Gastroesophageal sphincter (tissue), 3 donors: ENCODE measurements at regions not wholly inside any gene's neighbourhood (a gene's known extent, or its start where the extent isn't known, plus 50 kb on each side); places are given as distances from the start of the nearest gene placed in this dataset.
"Not testable (repeated sequence)": the region's sequence is repeated elsewhere in the genome, so short reads cannot be mapped to it uniquely, and the experiment has no call there.

ENCODE experiments used
- EP300 ChIP-seq: sonication (generic); formaldehyde crosslinking; IDR thresholded peaks from one replicate; pipeline ENCODE4 v1.6.1; 2017; ENCODE audit warnings: antibody characterized with exemption, mild to moderate bottlenecking
- POLR2A ChIP-seq, 2 donors: fragments of 450-650 bp; IDR thresholded peaks; one replicate each; pipeline ENCODE4 v1.6.1; 2017; ENCODE audit warnings: antibody characterized with exemption in 2 of 2, mild to moderate bottlenecking in 2 of 2, moderate library complexity in 1 of 2
- POLR2AphosphoS5 ChIP-seq: sonication (generic); formaldehyde crosslinking; IDR thresholded peaks from one replicate; pipeline ENCODE4 v1.6.1; 2017; ENCODE audit warnings: antibody characterized with exemption
- TF ChIP-seq, protein P1 (sequence below), 4 experiments: fragments of 200-600 bp in 2 of 4; fragments of 450-650 bp in 2 of 4; sonication (generic) in 1 of 4; IDR thresholded peaks; one replicate each; pipeline ENCODE4 v1.5.1; 2017 to 2019; ENCODE audit warnings: antibody characterized with exemption in 4 of 4, mild to moderate bottlenecking in 2 of 4, moderate library complexity in 2 of 4

DNA sequence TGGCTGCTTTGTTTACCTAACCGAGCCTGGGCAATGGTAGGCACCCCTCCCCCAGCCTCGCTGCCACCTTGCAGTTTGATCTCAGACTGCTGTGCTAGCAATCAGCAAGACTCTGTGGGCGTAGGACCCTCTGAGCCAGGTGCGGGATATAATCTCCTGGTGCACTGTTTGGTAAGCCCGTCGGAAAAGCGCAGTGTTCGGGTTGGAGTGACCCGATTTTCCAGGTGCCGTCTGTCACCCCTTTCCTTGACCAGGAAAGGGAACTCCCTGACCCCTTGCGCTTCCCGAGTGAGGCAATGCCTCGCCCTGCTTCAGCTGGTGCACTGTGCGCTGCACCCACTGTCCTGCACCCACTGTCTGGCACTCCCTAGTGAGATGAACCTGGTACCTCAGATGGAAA is 482.2 kb upstream of the SMC2 start:
- TF ChIP-seq, protein P1, sequence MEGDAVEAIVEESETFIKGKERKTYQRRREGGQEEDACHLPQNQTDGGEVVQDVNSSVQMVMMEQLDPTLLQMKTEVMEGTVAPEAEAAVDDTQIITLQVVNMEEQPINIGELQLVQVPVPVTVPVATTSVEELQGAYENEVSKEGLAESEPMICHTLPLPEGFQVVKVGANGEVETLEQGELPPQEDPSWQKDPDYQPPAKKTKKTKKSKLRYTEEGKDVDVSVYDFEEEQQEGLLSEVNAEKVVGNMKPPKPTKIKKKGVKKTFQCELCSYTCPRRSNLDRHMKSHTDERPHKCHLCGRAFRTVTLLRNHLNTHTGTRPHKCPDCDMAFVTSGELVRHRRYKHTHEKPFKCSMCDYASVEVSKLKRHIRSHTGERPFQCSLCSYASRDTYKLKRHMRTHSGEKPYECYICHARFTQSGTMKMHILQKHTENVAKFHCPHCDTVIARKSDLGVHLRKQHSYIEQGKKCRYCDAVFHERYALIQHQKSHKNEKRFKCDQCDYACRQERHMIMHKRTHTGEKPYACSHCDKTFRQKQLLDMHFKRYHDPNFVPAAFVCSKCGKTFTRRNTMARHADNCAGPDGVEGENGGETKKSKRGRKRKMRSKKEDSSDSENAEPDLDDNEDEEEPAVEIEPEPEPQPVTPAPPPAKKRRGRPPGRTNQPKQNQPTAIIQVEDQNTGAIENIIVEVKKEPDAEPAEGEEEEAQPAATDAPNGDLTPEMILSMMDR (IDR thresholded peaks at IDR 0.05): not testable (repeated sequence)
- TF ChIP-seq POLR2A (IDR thresholded peaks at IDR 0.05); POLR2AphosphoS5; EP300: not testable (repeated sequence)
